ENCODE measurements at regions not wholly inside any gene's neighbourhood (a gene's known extent, or its start where the extent isn't known, plus 50 kb on each side); places are given as distances from the start of the nearest gene placed in this dataset.

DNA sequence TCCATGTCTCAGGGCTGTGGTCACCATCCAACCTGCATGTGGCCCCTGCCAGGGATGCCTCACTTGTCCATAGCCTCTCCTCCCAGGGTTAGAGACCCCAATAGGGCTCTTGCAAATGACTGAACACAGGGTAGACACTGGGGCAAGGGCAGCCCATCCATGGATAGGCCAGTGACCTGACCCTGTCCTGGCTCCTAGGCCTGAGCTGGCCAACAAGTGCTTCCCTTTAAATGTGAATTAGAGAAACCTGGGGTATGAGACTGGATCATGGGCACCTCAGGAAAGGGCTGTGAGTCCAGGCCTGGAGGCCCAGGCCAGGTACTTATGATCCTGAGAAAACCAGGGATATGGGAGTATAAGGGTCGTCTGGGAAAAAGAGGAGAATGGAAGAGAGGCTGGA is 64.5 kb downstream of the COPS8 start:
- TF ChIP-seq, protein P1, sequence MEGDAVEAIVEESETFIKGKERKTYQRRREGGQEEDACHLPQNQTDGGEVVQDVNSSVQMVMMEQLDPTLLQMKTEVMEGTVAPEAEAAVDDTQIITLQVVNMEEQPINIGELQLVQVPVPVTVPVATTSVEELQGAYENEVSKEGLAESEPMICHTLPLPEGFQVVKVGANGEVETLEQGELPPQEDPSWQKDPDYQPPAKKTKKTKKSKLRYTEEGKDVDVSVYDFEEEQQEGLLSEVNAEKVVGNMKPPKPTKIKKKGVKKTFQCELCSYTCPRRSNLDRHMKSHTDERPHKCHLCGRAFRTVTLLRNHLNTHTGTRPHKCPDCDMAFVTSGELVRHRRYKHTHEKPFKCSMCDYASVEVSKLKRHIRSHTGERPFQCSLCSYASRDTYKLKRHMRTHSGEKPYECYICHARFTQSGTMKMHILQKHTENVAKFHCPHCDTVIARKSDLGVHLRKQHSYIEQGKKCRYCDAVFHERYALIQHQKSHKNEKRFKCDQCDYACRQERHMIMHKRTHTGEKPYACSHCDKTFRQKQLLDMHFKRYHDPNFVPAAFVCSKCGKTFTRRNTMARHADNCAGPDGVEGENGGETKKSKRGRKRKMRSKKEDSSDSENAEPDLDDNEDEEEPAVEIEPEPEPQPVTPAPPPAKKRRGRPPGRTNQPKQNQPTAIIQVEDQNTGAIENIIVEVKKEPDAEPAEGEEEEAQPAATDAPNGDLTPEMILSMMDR (IDR thresholded peaks at IDR 0.05; ENCODE audit: insufficient read depth, low read length, severe bottlenecking): no peak
- FAIRE-seq (no peak), DNase-seq (ENCODE audit: low read depth) (no peak)
- Histone ChIP-seq H3K36me3 (ENCODE audit: control insufficient read depth, insufficient read depth, low read length) (no peaks in the 10 kb centered on the region), H3K27me3 (ENCODE audit: control insufficient read depth, insufficient read depth, low read length) (no peaks in the 10 kb centered on the region), H3K4me3 (ENCODE audit: low read depth, low read length) (no peak overlapping the region)

DNA sequence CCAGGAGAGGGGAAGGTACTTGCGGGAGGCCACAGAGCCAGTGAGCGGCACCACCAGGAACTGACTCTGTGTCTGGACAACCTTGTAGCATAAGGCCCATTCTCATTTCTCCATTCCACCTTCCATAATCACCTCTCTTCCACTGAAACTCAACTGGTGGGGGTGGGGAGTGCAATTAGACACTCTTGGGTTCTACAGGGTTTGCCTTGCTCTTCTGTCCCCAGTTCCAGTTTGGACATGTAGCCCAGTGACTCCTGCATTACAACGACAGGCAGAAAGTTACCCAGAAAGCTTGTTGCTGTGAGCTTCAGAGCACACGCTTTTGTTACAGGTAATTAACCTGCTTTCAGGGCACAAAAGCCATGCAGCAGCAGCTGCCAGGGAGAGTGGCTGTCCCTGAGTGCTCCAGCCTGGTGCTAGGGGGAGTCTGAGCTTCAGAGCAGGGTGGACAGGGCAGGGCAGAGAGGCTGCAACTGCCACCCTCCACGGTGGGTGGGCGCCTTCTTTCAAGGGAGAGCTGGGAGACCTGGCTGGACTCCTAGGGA is 65.2 kb downstream of the COPS8 start:
- Histone ChIP-seq H3K27me3 (ENCODE audit: control insufficient read depth, insufficient read depth, low read length) (no peaks in the 10 kb centered on the region), H3K4me3 (ENCODE audit: low read depth, low read length) (no peak overlapping the region), H3K36me3 (ENCODE audit: control insufficient read depth, insufficient read depth, low read length) (no peaks in the 10 kb centered on the region)
- FAIRE-seq (peak; percentile 68), DNase-seq (ENCODE audit: low read depth) (peak; percentile 52)
- TF ChIP-seq, protein P1 (IDR thresholded peaks at IDR 0.05; ENCODE audit: insufficient read depth, low read length, severe bottlenecking): no peak

- DNase-seq (ENCODE audit: low read depth) (no peak), FAIRE-seq (no peak)
- Histone ChIP-seq H3K36me3 (ENCODE audit: control insufficient read depth, insufficient read depth, low read length) (no peaks in the 10 kb centered on the region), H3K4me3 (ENCODE audit: low read depth, low read length) (no peak overlapping the region), H3K27me3 (ENCODE audit: control insufficient read depth, insufficient read depth, low read length) (no peaks in the 10 kb centered on the region)
- TF ChIP-seq, protein P1 (IDR thresholded peaks at IDR 0.05; ENCODE audit: insufficient read depth, low read length, severe bottlenecking): no peak
These were observed 66.7 kb downstream of the COPS8 start for GRCh38 chr2:237152361-237152760.

DNA sequence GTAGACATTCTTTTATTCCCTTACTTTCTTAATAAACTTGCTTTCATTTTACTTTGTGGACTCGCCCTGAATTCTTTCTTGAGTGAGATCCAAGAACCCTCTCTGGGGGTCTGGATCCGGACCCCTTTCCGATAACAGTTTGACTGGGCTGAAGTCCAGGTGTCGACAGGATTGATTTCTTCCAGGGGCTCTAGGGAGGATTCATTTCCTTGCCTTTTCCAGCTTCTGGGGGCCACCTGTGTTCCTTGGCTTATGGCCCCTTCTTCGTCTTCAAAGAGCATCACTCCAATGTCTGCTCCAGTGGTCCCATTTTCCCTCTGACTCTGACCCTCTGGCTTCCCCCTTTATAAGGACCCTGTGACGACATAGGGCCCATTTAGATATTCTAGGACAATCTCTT is 67.5 kb downstream of the COPS8 start:
- no peak for FAIRE-seq
- no peaks in the 10 kb centered on the region for H3K27me3 ChIP-seq (ENCODE audit: control insufficient read depth, insufficient read depth, low read length)
- DNase-seq (ENCODE audit: low read depth): no peak
- TF ChIP-seq, protein P1 (IDR thresholded peaks at IDR 0.05; ENCODE audit: insufficient read depth, low read length, severe bottlenecking): no peak
- H3K4me3 ChIP-seq (ENCODE audit: low read depth, low read length): no peak overlapping the region
- no peaks in the 10 kb centered on the region for H3K36me3 ChIP-seq (ENCODE audit: control insufficient read depth, insufficient read depth, low read length)

- Histone ChIP-seq H3K27me3 (ENCODE audit: control insufficient read depth, insufficient read depth, low read length) (no peaks in the 10 kb centered on the region), H3K4me3 (ENCODE audit: low read depth, low read length) (no peak overlapping the region), H3K36me3 (ENCODE audit: control insufficient read depth, insufficient read depth, low read length) (no peaks in the 10 kb centered on the region)
- peak; percentile 60 for FAIRE-seq
- peak; percentile 40 for DNase-seq (ENCODE audit: low read depth)
- TF ChIP-seq, protein P1 (IDR thresholded peaks at IDR 0.05; ENCODE audit: insufficient read depth, low read length, severe bottlenecking): peak; percentile 61
These were observed 68.5 kb downstream of the COPS8 start for GRCh38 chr2:237154082-237154638.
